ENCODE measurements at regions not wholly inside any gene's neighbourhood (a gene's known extent, or its start where the extent isn't known, plus 50 kb on each side); places are given as distances from the start of the nearest gene placed in this dataset.
"Not testable (repeated sequence)": the region's sequence is repeated elsewhere in the genome, so short reads cannot be mapped to it uniquely, and the experiment has no call there.

GRCh38 chr21:7853836-7854235 is 2667.5 kb upstream of the TPTE start:
- TF ChIP-seq CTCF, POLR2A (IDR thresholded peaks at IDR 0.05): not testable (repeated sequence)
